PC-9 (cell line): ENCODE measurements at regions not wholly inside any gene's neighbourhood (a gene's known extent, or its start where the extent isn't known, plus 50 kb on each side); places are given as distances from the start of the nearest gene placed in this dataset.

Source experiments
- CTCF ChIP-seq: fragments of 200-600 bp; sonication (generic); conservative IDR thresholded peaks from 2 replicates; pipeline ENCODE4 v1.6.1; 2017; ENCODE audit warnings: mixed run types, antibody characterized with exemption, mild to moderate bottlenecking, moderate library complexity
- EZH2 ChIP-seq: fragments of 200-600 bp; sonication (generic); IDR thresholded peaks from 2 replicates; pipeline ENCODE4 v1.8.0; 2017; ENCODE audit warnings: antibody characterized with exemption, low read depth

DNA sequence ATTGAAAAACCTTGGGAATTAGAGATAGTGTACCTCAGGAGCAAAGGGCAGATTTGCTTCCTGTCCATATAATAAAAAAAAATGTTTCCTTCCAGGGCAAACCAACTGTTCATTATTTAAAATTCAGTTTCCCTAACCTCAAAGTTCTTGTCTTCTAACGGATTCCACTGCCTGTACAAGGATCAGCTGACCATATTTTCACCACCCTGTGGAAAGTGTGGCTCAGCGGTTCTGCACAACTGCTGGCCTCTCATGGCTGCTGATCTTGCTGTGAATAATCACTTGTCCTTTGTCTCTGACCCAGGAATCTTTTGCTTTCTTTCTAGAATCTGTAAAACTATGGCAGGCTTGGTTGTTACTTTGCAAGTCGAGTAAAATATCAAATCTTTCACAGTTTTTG lies 1732.5 kb upstream of the RAG2 start:
- TF ChIP-seq CTCF, result no peak
- no peak for TF ChIP-seq EZH2
